GM18511 (cell line): ENCODE measurements at regions not wholly inside any gene's neighbourhood (a gene's known extent, or its start where the extent isn't known, plus 50 kb on each side); places are given as distances from the start of the nearest gene placed in this dataset.

Source experiments
- ATAC-seq: cut with Tn5 transposase; IDR thresholded peaks from one replicate; pipeline ENCODE4 v1.9.1; 2021; ENCODE audit warnings: mild to moderate bottlenecking, moderate library complexity; ENCODE audit not compliant: unreplicated experiment

GRCh38 chr4:158013858-158014257 is 159.0 kb downstream of the GASK1B start:
- ATAC-seq: no peak

- ATAC-seq: no peak
These were observed 162.5 kb downstream of the GASK1B start for GRCh38 chr4:158010361-158010760.

GRCh38 chr4:158008551-158009218 is 164.1 kb downstream of the GASK1B start:
- no peak for ATAC-seq

- ATAC-seq: no peak
These were observed 165.3 kb downstream of the GASK1B start for GRCh38 chr4:158007566-158007965.

- ATAC-seq: no peak
These were observed 165.8 kb downstream of the GASK1B start for GRCh38 chr4:158006990-158007389.

GRCh38 chr4:158005021-158005420 is 167.8 kb downstream of the GASK1B start:
- ATAC-seq: no peak

- ATAC-seq: no peak
These were observed 168.7 kb downstream of the GASK1B start for GRCh38 chr4:158004101-158004500.

- ATAC-seq: no peak
These were observed 169.6 kb downstream of the GASK1B start for GRCh38 chr4:158003212-158003611.

- no peak for ATAC-seq
These were observed 170.7 kb downstream of the GASK1B start for GRCh38 chr4:158002173-158002572.

- no peak for ATAC-seq
These were observed 171.1 kb downstream of the GASK1B start for GRCh38 chr4:158001756-158002155.

- no peak for ATAC-seq
These were observed 173.1 kb downstream of the GASK1B start for GRCh38 chr4:157999723-158000122.

- no peak for ATAC-seq
These were observed 175.5 kb downstream of the GASK1B start for GRCh38 chr4:157997296-157997695.

GRCh38 chr4:157996061-157997028 is 176.5 kb downstream of the GASK1B start:
- ATAC-seq: no peak

- ATAC-seq: no peak
These were observed 178.0 kb downstream of the GASK1B start for GRCh38 chr4:157994863-157995262.

GRCh38 chr4:157992948-157993839 is 179.6 kb downstream of the GASK1B start:
- no peak for ATAC-seq

GRCh38 chr4:157992038-157992705 is 180.7 kb downstream of the GASK1B start:
- ATAC-seq: peak; percentile 70

- ATAC-seq: no peak
These were observed 184.2 kb downstream of the GASK1B start for GRCh38 chr4:157988641-157989040.

GRCh38 chr4:157984285-157984911 is 188.4 kb downstream of the GASK1B start:
- no peak for ATAC-seq

- no peak for ATAC-seq
These were observed 189.5 kb downstream of the GASK1B start for GRCh38 chr4:157983300-157983699.

GRCh38 chr4:157980158-157980557 is 192.7 kb downstream of the GASK1B start:
- ATAC-seq: no peak
